ENCODE measurements at regions not wholly inside any gene's neighbourhood (a gene's known extent, or its start where the extent isn't known, plus 50 kb on each side); places are given as distances from the start of the nearest gene placed in this dataset.

- TF ChIP-seq CTCF (IDR thresholded peaks at IDR 0.05) (no peak), POLR2A (IDR thresholded peaks at IDR 0.05) (no peak)
Observed at GRCh38 chr18:44423814-44424644, 256.7 kb upstream of the SETBP1 start.
